ENCODE measurements at regions not wholly inside any gene's neighbourhood (a gene's known extent, or its start where the extent isn't known, plus 50 kb on each side); places are given as distances from the start of the nearest gene placed in this dataset.
"Not testable (repeated sequence)": the region's sequence is repeated elsewhere in the genome, so short reads cannot be mapped to it uniquely, and the experiment has no call there.

DNA sequence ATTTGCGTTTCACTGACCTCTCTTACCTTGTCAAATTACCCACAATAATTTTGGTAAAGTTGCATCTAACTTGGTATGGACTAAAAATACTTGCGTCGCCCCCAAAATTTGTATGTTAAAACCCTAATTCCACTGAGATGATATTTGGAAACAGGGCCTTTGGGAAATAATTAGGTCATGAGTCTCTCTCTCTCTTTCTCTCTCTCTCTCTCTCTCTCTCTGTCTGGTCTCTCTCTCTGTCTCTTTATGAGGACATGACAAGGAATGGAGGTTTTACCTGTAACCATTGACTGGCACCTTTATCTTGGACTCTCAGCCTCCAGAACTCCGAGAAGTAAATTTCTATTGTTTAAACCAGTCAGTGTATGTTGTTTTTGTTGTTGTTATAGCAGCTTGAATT lies 111.5 kb upstream of the BDP1 start:
- intact Hi-C loops (cut with DNase I); DNase-seq: not testable (repeated sequence)

DNA sequence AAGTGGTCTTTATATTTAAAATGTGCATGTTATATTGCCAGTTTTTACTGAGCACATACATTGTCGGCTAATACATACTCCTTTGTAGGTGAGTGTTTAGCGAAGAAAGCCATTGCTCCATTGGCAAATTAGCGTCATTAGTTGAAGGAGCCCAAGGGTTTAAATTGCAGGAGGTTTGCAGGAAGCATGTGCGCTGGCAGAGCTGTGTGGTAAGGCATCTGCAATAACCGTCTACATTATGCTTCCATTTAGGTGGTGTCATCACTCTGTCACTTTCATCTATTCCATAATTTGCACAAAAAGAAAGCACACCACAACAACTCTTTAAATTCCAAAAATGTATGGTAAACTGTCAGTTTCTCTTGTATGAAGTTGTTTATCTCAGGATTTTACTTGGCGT lies 82.8 kb upstream of the BDP1 start:
- DNase-seq; intact Hi-C loops (cut with DNase I): not testable (repeated sequence)

DNA sequence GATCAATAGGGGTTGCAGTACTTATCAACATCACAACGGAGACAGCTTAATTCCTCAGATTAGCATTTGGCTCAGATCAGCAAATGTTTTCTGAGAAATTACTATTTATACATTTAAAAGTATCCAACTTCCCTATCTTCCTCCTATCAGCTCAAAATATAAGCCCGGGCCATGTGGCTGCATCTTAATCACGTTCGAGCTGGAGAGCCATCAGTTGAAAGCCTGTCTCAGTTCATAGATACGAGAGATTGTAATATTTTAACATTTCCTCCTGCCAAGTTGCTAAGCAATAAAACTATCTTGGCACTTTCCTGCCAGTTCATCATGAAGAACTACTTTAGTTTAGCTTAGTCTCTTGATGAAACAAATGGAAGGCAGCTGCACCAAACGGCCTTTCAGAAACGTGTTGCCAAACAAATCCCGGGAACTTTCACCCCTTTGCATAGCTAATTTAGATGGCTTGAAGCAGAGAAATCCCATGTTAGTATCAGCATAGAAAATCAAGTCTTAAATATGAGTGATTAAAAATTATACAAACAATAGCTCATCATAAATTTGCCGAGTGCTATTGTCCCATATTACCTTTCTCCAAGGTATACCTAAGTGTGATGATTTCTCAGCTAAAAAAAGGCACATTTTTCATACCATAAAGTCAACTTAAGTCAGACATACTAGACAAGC lies 82.3 kb upstream of the BDP1 start:
- intact Hi-C loops (cut with DNase I); DNase-seq: not testable (repeated sequence)

DNA sequence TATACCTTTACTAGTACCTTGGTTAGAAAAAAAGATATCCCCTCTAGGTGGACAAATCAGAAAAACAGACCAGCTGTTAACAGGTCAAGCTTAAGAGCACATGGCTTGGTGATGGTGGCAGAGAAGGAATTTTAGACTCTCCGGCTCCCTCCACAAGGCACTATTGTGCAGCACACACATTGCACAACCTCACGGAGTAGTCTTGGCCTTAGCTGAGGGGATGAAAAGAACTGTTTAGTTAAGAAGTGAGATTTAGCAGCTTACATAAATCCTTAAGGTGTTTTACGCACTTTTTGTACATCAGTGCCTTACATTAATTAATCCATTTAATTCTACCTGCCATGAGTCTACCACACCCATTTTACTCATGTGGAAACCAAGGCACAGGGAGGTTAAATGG lies 71.2 kb upstream of the BDP1 start:
- DNase-seq; intact Hi-C loops (cut with DNase I): not testable (repeated sequence)

DNA sequence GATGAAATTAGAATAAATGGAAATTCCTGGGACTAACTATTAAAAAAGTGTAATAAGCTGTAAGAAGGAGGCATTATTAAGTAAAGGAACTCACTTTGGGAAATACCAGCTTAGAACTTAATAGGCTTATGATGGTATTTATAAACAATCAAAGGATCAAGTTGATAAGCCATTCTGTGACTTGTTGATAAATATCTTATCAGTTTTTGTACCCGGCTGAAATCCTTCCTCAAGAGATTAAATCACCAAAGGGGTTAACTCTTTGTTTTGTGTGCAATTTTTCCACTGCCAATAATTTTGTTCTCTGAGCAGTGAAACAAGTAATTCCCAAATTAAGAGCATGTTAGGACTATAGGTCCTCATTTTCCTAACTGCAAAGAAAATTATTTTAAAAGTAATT lies 70.7 kb upstream of the BDP1 start:
- DNase-seq, result no peak
- intact Hi-C loops (cut with DNase I), result no loop called here

DNA sequence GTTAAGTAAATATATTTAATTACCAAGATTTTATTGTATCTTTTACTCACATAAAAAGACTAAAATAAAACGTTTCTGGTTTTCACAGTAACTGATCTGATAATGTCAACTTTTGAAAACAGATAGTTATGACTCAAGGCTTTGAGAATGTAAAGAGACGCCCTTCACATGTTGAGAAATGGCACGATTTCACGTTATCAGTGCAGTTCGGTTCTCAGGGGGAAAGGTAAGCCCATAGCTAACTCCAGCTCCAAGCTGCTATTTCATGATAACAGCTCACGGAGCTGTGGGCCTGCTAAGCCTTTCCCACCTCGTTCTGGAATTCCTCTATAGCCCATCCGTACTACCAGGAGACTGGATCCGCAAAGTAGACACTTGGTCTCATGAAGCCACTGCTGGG lies 70.2 kb upstream of the BDP1 start:
- DNase-seq; intact Hi-C loops (cut with DNase I): not testable (repeated sequence)

DNA sequence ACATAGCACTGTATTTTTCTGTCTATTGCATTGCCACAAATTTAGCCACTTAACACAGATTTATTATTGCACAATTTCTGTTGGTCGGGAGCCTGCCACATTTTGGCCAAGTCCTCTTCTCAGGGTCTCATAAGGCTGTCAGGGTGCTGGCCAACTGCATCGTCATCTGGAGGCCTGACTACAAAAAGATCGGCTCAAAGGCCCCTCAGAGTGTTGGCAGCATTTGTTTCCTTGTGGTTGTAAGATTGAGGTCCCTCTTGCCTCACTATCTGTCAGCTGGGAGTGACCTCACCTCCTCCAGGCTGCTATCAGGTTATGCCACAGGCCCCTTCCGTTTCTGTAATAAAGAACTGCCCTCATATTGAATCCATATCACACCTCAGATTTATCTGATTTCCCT lies 67.3 kb upstream of the BDP1 start:
- intact Hi-C loops (cut with DNase I), result not testable (repeated sequence)
- peak in 1 of 10 donors; percentile 34 for DNase-seq

DNA sequence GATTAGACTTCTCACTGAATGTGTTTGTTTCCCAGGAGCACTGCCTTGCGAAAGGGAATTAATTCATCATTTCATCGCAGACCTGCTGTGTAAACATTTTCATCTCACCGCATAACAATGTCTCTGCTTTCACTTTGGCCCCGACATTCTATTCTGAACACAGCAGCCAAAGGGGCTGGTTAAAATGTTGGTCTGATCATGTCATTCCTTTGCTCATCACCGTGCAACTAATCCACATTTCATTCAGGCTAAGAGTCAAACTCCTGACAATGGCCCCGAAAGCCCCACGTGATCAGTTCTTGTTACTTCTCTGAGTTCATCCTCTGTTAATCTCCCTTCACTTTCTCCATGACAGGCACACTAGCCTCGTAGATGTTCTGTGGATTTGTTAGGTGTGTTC lies 57.1 kb upstream of the BDP1 start:
- DNase-seq, result peak in 2 of 10 donors; percentile 16 to 22
- intact Hi-C loops (cut with DNase I), result not testable (repeated sequence)

DNA sequence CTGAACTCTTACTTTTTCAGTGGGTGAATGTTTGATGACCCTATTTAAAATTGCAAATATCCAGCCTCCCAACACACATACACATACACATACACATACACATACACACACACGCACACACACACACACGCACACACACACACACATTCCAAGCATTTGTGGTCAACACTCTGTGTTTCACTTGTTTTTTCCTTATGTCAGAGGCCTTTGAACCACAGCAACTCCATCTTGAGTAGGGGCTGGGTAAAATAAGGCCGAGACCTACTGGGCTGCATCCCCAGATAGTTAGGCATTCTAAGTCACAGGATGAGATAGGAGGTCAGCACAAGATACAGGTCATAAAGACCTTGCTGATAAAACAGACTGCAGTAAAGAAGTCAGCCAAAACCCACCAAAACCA lies 56.6 kb upstream of the BDP1 start:
- DNase-seq; intact Hi-C loops (cut with DNase I): not testable (repeated sequence)

DNA sequence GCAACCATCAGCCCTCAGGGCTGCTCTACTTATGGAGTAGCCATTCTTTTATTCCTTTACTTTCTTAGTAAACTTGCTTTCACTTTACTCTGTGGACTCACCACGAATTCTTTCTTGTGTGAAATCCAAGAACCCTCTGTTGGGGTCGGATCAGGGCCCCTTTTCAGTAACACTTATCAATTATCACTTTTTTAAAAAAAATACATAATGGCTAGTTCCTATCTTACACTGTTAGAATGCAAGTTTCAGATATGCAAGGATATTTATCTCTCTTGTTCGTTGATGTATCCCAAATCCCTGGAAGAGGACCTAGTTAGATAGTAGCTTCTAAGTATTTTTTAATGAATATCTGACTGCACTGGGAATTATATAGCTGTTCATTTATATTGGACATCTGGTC lies 56.0 kb upstream of the BDP1 start:
- intact Hi-C loops (cut with DNase I); DNase-seq: not testable (repeated sequence)

DNA sequence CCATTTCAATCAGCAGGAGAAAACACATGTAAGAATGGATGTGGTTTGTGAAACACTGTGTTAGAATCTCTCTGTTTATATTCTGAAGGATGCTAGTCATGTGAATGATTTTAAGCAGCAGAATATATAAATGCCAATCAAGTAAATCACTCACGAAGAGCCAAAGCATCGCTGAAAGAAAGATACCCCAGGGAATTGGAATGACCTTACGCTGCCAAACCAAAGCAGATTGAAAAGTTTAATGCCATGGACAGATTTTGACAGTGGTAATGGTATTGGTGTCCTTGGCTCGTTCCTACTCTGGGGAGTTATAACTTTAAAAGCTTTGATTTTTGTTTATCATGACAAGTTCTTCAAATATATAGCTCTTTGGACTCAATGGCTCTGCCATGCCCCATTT lies 54.8 kb upstream of the BDP1 start:
- DNase-seq; intact Hi-C loops (cut with DNase I): not testable (repeated sequence)

DNA sequence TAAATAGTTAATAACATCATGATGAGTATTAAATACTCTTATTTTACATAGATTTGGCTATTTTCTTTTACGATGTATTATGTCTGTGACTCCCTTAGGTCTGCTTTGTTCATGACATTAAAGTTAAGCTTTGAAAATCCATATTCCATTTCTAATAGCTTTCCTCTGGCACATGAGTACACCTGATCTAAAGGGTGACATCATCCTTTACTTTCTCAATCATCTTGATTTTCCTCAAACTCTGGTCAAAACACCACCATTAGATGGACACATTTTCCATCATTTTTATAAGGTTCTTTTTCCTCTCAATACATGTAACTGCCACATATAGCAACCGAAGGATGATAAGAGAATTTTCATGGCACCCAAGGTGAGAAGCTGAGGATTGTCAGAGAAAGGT lies 54.3 kb upstream of the BDP1 start:
- intact Hi-C loops (cut with DNase I); DNase-seq: not testable (repeated sequence)

DNA sequence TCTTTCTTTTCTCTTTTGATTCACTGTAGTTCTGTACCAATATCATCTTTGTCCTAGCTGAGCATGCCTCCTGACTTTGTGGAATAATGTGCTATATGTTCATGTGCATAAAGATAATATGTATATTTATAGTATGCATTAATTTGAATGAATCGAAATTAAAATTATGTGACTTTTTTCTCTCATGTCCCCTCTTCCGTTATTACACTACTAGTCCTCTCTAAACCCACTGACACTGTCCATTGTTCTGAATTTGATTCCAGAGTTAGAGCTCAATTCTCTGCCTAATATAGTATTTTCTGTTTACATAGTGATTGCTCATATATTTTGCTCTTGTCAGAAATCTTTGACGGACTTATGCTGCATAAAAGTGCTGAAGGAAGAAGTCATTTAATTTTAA lies 53.9 kb upstream of the BDP1 start:
- intact Hi-C loops (cut with DNase I); DNase-seq: not testable (repeated sequence)

DNA sequence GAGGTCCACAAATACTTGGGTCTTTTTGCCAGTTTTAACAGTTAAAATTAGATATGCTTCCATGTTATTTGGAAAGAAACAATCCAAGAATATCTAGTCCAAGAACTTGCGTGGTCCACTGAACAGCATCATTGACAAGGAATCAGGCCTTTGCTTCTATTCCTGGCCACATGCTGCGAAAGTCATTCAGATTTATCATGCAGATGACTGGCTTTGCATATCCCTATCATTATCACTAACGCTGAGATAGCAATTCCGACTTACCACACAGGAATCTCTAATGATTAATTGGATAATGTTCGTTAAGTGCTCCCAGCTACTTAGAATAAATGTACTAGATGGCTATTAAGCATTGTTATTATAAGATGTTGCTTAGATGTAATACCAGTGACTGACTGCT lies 51.0 kb upstream of the BDP1 start:
- DNase-seq; intact Hi-C loops (cut with DNase I): not testable (repeated sequence)

DNA sequence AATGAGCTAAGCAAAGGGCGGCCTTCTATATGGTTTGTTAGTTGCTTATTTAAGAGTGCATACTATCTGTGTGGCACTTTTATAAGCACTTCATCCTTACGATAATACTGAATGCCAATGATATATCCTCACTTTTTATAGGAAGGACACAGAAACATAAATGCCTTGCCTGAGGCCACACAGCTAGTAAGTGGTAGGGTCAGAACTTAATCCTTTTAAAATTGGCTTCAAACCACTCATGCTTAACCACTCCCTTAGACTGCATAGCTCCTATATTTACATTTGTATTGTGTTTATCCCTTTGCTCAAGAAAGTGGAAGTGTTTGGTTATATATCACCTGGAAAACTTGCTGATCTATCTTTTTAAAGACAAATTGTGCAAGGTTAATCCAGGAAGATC lies 50.5 kb upstream of the BDP1 start:
- DNase-seq; intact Hi-C loops (cut with DNase I): not testable (repeated sequence)
